ENCODE measurements at regions not wholly inside any gene's neighbourhood (a gene's known extent, or its start where the extent isn't known, plus 50 kb on each side); places are given as distances from the start of the nearest gene placed in this dataset.

DNA sequence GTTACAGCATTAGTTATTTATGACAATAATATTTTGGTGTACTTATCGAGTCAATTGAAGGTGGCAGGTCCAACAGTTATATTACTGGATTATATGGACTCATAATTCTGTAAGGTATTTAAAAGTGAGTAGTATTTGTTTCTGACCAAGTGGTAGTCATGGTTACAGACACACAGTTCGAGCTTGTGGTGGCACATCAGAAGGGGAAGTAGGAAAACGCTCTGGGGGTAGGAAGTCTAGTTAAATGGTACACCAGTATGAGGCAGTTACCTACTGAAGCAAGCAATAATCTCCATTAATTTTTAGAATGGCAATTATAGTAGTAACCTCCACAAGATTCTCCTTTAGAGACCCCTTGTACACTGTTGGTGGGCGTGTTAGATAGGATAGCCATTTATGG lies 541.2 kb downstream of the ETV1 start:
- no peak overlapping the region for H3K4me3 ChIP-seq (replicated peaks in 1 of 3; ENCODE audit: insufficient read depth in 1 of 3, low read depth in 1 of 3, low read length in 3 of 3)
- no peaks in the 10 kb centered on the region for H3K4me1 ChIP-seq (ENCODE audit: control insufficient read depth, extremely low read depth, insufficient read depth, low read length)
- intact Hi-C loops (cut with micrococcal nuclease) = no loop called here
- H2AFZ ChIP-seq (ENCODE audit: low read depth, low read length) = no peak overlapping the region
- TF ChIP-seq MYC (IDR thresholded peaks at IDR 0.05; ENCODE audit: low read depth, low read length) = no peak
- TF ChIP-seq GATA2 (IDR thresholded peaks at IDR 0.05; ENCODE audit: insufficient read depth, insufficient read length, low read depth, low read length) = no peak
- TF ChIP-seq, protein P1, sequence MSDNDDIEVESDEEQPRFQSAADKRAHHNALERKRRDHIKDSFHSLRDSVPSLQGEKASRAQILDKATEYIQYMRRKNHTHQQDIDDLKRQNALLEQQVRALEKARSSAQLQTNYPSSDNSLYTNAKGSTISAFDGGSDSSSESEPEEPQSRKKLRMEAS (IDR thresholded peaks at IDR 0.05; ENCODE audit: insufficient read depth, insufficient read length) = no peak
- TF ChIP-seq JUN (IDR thresholded peaks at IDR 0.05; ENCODE audit: borderline replicate concordance, insufficient read depth, insufficient read length, low read depth) = no peak
- no peak for TF ChIP-seq POLR2A (IDR thresholded peaks at IDR 0.05; ENCODE audit: low read depth, low read length)
- no peak for TF ChIP-seq EZH2 (IDR thresholded peaks at IDR 0.05; ENCODE audit: borderline replicate concordance, low read depth, low read length, severe bottlenecking)
- no peak for TF ChIP-seq POLR2AphosphoS5 (IDR thresholded peaks at IDR 0.05; ENCODE audit: insufficient read depth, low read depth, low read length)
- TF ChIP-seq, protein P2, sequence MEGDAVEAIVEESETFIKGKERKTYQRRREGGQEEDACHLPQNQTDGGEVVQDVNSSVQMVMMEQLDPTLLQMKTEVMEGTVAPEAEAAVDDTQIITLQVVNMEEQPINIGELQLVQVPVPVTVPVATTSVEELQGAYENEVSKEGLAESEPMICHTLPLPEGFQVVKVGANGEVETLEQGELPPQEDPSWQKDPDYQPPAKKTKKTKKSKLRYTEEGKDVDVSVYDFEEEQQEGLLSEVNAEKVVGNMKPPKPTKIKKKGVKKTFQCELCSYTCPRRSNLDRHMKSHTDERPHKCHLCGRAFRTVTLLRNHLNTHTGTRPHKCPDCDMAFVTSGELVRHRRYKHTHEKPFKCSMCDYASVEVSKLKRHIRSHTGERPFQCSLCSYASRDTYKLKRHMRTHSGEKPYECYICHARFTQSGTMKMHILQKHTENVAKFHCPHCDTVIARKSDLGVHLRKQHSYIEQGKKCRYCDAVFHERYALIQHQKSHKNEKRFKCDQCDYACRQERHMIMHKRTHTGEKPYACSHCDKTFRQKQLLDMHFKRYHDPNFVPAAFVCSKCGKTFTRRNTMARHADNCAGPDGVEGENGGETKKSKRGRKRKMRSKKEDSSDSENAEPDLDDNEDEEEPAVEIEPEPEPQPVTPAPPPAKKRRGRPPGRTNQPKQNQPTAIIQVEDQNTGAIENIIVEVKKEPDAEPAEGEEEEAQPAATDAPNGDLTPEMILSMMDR (IDR thresholded peaks at IDR 0.05; ENCODE audit: extremely low read depth in 1 of 2, insufficient read depth in 1 of 2, low read depth in 1 of 2, low read length in 2 of 2) = no peak
- no peak for TF ChIP-seq FOS (IDR thresholded peaks at IDR 0.05; ENCODE audit: borderline replicate concordance, insufficient read depth, low read length)
- ChIA-PET POLR2A (no interaction called here), CTCF (no interaction called here)
- H3K9me3 ChIP-seq (replicated peaks; ENCODE audit: control insufficient read depth, insufficient read depth, low read length) = peaks cover 2% of the 10 kb centered on the region
- no peaks in the 10 kb centered on the region for H3K27me3 ChIP-seq (ENCODE audit: control insufficient read depth in 2 of 2, insufficient read depth in 2 of 2, low read length in 2 of 2)
- no peaks in the 10 kb centered on the region for H3K9me1 ChIP-seq (replicated peaks; ENCODE audit: control insufficient read depth, extremely low read depth, insufficient read depth, low read length)
- H3K4me2 ChIP-seq (ENCODE audit: insufficient read depth, low read length) = no peak overlapping the region
- no peak overlapping the region for H3K9ac ChIP-seq (replicated peaks; ENCODE audit: extremely low read depth, insufficient read depth, low read length)
- H3K27ac ChIP-seq (ENCODE audit: insufficient read depth, low read depth, low read length) = no peak overlapping the region
- H3K36me3 ChIP-seq (ENCODE audit: control insufficient read depth in 2 of 2, extremely low read depth in 1 of 2, insufficient read depth in 2 of 2, low read length in 2 of 2) = no peaks in the 10 kb centered on the region
- BruUV-seq (replicated peaks) = no TSS peak
- FAIRE-seq (no peak), DNase-seq (ENCODE audit: low read depth, low spot score) (no peak)
- dilution Hi-C loops (cut with MboI; ENCODE audit: extremely low pct_ligation_motif_present, low sequenced_read_pairs) = no loop called here
- no peaks in the 10 kb centered on the region for H4K20me1 ChIP-seq (replicated peaks; ENCODE audit: control insufficient read depth, extremely low read depth, insufficient read depth, low read length)
- H3K79me2 ChIP-seq (ENCODE audit: control insufficient read depth, insufficient read depth, low read length) = no peaks in the 10 kb centered on the region

Data from endothelial cell of umbilical vein (primary cell).